GM18909 (cell line): ENCODE measurements at regions not wholly inside any gene's neighbourhood (a gene's known extent, or its start where the extent isn't known, plus 50 kb on each side); places are given as distances from the start of the nearest gene placed in this dataset.
"Not testable (repeated sequence)": the region's sequence is repeated elsewhere in the genome, so short reads cannot be mapped to it uniquely, and the experiment has no call there.

ENCODE experiments used
- ATAC-seq: cut with Tn5 transposase; IDR thresholded peaks from one replicate; pipeline ENCODE4 v1.9.1; 2021; ENCODE audit warnings: mild to moderate bottlenecking; ENCODE audit not compliant: unreplicated experiment, poor library complexity

- no peak for ATAC-seq
These were observed 954.7 kb upstream of the ARRDC3 start for GRCh38 chr5:92337772-92338234.

GRCh38 chr5:92332039-92332438 lies 948.9 kb upstream of the ARRDC3 start:
- ATAC-seq, result no peak

GRCh38 chr5:92330365-92330764 lies 947.2 kb upstream of the ARRDC3 start:
- no peak for ATAC-seq

- ATAC-seq, result no peak
These were observed 946.6 kb upstream of the ARRDC3 start for GRCh38 chr5:92329759-92330158.

GRCh38 chr5:92328584-92329259 lies 945.6 kb upstream of the ARRDC3 start:
- ATAC-seq, result no peak

GRCh38 chr5:92320446-92320845 lies 937.3 kb upstream of the ARRDC3 start:
- no peak for ATAC-seq

- no peak for ATAC-seq
These were observed 930.3 kb upstream of the ARRDC3 start for GRCh38 chr5:92313385-92313784.

- ATAC-seq, result peak; percentile 59
These were observed 926.3 kb upstream of the ARRDC3 start for GRCh38 chr5:92309336-92309991.

GRCh38 chr5:92308679-92309078 lies 925.6 kb upstream of the ARRDC3 start:
- no peak for ATAC-seq

- not testable (repeated sequence) for ATAC-seq
These were observed 919.2 kb upstream of the ARRDC3 start for GRCh38 chr5:92302356-92302755.

GRCh38 chr5:92283521-92283920 lies 900.4 kb upstream of the ARRDC3 start:
- ATAC-seq, result no peak

- ATAC-seq, result not testable (repeated sequence)
These were observed 888.6 kb upstream of the ARRDC3 start for GRCh38 chr5:92271750-92272149.

- ATAC-seq, result no peak
These were observed 885.2 kb upstream of the ARRDC3 start for GRCh38 chr5:92268343-92268742.

GRCh38 chr5:92267830-92268229 lies 884.7 kb upstream of the ARRDC3 start:
- no peak for ATAC-seq

GRCh38 chr5:92265804-92266203 lies 882.7 kb upstream of the ARRDC3 start:
- ATAC-seq, result no peak

GRCh38 chr5:92255605-92256004 lies 872.5 kb upstream of the ARRDC3 start:
- ATAC-seq, result not testable (repeated sequence)

- no peak for ATAC-seq
These were observed 865.4 kb upstream of the ARRDC3 start for GRCh38 chr5:92248518-92248917.

GRCh38 chr5:92242170-92242569 lies 859.1 kb upstream of the ARRDC3 start:
- no peak for ATAC-seq

- no peak for ATAC-seq
These were observed 854.8 kb upstream of the ARRDC3 start for GRCh38 chr5:92237896-92238295.

GRCh38 chr5:92222449-92222848 lies 839.3 kb upstream of the ARRDC3 start:
- ATAC-seq, result no peak

GRCh38 chr5:92216852-92217251 lies 833.7 kb upstream of the ARRDC3 start:
- not testable (repeated sequence) for ATAC-seq

- no peak for ATAC-seq
These were observed 832.0 kb upstream of the ARRDC3 start for GRCh38 chr5:92215116-92215515.
